HG03354 (cell line): ENCODE measurements at regions not wholly inside any gene's neighbourhood (a gene's known extent, or its start where the extent isn't known, plus 50 kb on each side); places are given as distances from the start of the nearest gene placed in this dataset.

Source experiments
- ATAC-seq: cut with Tn5 transposase; IDR thresholded peaks from one replicate; pipeline ENCODE4 v1.9.1; 2021; ENCODE audit warnings: mild to moderate bottlenecking; ENCODE audit not compliant: unreplicated experiment, poor library complexity, severe bottlenecking

GRCh38 chr3:69541711-69542088, 155.8 kb upstream of the FRMD4B start:
- no peak for ATAC-seq

DNA sequence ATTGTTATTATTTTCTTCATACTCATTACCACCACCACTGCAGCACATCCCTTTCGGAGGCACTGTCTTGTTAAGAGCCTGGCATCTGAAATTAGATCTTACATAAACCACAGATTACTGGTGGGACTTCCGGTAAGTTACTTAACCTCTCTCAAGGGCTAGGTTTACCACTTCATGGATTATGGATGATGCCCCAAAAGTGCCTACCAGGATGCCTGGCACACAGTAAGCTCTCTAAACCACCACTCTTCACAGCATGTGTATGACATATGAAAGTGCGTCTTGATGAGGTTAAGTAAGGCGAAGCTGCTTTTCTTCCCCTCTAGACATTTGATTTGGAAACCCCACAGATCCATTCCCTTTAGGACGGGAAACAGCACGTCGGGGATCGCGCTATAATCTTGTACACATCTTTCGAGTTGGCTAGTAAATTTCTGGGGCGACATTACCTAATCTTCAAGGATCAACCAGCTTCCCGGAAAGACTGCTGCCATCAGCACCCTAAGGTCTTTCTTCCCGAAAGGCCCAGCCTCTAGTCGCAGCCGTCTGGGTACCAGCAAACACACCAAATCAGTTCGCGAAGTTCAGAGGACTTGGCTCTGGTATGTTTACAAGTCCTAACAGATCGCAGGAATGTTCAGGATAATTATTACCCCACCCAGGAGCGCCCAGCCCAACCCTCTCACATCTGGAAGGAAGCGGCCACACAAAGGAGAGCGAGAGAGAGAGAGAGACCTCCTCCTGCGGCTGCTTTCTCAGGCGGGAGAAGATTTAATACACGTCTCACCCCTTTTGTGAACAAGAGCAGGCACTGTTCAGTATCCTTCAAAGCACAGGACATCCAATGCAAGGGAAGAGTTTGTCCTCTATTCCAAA, 155.1 kb upstream of the FRMD4B start:
- ATAC-seq = no peak

DNA sequence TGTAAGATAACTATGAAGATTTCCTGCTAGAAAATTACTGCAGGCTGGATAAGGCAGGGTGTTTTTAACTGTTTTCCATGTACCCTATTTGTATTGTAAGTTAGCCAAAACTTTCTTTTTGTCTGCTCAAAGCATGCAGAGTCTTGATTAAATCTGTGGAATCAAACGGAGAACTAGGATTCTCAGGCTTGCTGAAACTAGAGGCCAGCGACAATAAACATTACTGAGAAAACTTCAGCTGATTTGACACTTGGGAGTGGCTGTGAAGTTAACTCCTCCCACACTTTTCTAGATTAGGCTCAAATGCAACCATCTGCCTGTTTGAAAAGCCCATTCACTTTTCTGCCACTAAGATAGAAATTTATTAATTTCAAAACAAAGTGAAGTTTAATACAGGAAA, 153.2 kb upstream of the FRMD4B start:
- ATAC-seq = no peak

DNA sequence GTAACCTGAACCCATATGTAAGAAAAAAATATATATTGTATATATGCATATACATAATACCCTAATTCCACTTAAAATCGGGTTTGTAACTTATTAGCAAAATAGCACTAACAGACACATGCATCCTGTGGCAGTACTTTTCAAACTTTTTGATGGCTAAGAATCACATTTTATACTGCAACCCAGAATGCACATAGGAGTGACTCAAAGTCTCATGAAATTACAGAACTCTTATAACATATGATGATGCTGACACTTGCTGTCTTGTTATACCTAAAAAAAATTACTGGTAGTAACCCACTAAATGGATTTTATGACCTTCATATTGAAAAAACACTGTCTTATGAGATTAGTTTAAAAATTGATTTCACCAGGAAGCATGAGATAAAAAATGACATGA, 152.4 kb upstream of the FRMD4B start:
- ATAC-seq = no peak

- ATAC-seq = no peak
Measured at GRCh38 chr3:69536306-69537020, 150.6 kb upstream of the FRMD4B start.

DNA sequence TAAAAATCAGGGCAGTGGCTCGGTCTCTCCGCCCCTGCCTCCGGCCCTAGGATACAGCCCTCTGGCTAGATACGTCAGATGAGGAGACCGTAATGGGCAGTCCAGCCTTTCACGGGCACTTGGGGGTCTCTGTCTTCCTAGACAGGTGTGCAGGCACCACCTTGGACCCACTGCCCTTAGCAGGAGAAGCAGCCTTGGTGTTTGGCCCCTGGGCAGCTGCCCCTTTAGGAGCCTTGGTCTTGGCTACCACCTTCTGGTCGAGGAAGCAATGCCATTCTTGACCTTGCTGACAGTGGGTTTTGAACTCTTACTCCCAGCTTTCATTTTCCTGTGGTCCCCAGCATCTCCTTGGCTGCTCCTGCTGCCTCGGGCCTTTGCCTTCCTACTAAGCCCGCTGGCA, 149.7 kb upstream of the FRMD4B start:
- ATAC-seq = no peak

GRCh38 chr3:69532547-69533224, 146.8 kb upstream of the FRMD4B start:
- no peak for ATAC-seq

DNA sequence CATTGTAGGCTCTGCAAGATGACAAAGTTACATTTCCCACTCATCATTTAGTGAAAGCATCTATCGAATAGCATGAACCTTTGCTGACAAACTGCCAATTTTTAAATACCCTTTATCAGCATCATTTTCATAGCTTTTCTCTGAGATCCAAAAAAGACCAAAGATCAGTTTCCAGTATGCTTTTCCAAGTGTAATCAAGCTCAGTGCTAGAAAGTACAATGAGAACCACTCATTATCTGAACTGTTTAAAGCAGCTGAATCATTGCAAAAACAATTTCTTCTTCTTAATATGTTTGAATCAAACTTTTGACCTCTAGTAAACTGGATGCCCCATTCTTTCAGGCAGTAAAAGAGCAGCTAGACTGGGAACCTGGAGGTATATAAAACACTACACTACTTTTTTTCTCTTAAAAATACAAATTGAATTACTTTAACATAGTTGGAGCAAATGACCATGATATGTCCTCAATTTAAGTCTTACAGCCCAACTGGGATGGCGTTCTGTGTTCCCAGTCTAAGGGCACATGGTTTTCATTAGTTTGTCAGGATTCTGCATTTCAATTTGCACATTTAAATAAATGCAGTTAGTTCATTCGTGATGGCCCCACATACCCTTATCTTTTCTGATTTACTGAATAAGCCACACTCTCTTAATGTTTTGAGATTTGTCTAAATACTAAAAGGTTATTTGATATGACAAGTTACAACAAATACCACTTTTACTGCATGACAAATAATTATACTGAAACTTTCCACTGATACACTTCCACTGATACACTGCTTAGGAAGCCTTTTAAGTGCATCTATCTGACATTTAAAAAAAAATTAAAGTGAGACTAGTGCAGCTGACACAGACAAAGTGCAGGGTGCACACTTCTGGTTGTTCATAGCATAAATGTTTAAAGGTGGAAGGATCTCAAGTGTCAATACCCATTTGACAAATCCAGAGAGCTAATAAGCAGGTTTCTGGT, 146.0 kb upstream of the FRMD4B start:
- no peak for ATAC-seq

DNA sequence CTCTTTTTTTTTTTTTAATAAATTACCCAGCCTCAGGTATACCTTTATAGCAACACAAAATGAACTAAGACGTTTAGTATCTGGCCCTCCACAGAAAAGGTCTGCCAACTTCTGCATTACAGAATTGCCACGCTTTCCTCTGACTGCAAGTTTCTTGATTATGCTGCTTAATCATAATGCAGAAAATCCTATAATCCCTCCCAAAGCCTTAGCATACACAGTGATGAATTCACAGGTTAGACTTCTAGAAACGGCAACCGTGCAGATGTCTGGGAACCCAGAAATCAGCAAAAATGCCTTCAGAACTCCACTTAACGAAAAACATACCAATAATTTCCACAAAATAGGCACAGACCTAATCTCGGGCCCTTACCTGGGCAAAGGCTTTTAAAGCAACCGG, 144.7 kb upstream of the FRMD4B start:
- no peak for ATAC-seq

GRCh38 chr3:69527498-69527897, 141.6 kb upstream of the FRMD4B start:
- no peak for ATAC-seq

- no peak for ATAC-seq
Measured at GRCh38 chr3:69524816-69525215, 138.9 kb upstream of the FRMD4B start.

DNA sequence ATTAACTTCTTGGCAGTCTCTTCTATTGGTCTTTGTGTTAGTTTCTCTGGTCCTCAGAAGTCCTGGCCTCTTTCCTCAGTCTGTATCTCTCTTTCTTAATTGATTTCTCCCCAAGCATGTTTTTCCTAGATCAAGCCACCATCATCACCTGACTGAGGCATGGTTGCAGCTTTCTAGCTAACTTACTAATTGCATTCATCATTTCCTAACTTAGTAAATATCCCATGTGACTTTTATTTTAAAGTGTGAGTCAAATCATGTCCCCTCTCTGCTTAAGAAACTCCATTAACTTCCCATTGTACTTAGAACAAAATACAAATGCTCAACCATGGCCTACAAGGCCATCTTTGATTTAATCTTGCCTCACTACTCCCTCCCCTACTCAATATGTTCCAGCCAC, 135.4 kb upstream of the FRMD4B start:
- ATAC-seq = no peak

GRCh38 chr3:69511361-69511760, 125.5 kb upstream of the FRMD4B start:
- ATAC-seq = no peak

- ATAC-seq = no peak
Measured at GRCh38 chr3:69510481-69511030, 124.7 kb upstream of the FRMD4B start.

DNA sequence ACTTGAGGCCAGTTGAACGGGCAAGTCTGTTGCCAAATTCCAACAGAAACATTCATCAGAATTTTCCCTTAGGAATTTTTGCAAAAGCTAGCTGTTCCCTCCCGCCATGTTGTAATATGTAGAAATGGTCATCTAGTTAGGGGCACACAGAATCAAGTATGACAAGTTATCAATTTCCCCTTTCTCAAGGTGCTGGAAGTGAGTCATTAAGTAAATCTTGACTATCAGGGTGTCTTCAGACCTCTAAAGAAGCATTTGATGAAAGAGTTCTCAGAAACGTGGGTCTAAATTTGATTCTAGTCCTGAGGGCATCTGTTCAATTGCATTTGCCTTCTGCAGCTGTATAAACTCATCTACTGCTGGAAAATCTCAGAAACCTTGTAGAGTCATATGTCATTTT, 123.4 kb upstream of the FRMD4B start:
- ATAC-seq = no peak

DNA sequence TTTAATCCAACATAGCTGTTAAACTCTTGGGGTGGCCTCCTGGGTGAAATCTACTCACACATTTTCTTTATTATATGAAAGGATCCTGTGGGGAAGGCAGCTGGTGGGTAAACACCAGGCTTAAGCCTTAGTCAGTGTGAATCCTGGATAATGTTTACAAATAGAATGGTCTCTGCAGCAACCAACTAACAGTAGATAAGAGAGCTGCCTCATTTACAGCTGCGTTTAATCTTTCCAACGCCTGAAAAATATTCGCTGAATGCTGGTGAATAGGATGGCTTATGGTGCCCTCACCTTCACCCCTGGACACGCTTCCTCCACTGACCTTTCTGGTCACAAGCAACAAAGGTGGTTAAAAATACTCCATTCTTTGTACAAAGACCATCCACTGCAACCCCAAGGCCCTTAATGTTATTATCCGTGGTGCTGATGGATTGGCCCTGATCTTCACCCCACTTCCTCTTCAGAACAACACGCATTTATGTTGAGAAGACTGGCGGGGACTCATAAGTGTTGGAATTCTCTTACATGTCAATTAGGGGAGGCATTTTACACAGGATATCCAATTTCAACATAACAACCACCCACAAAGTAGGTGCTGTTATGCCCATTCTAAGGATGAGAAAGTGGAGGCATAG, 120.0 kb upstream of the FRMD4B start:
- ATAC-seq = no peak

- no peak for ATAC-seq
Measured at GRCh38 chr3:69504232-69504631, 118.3 kb upstream of the FRMD4B start.

GRCh38 chr3:69500604-69501003, 114.7 kb upstream of the FRMD4B start:
- no peak for ATAC-seq

GRCh38 chr3:69499899-69500421, 114.1 kb upstream of the FRMD4B start:
- ATAC-seq = no peak
